DOHH2 (cell line): ENCODE measurements at regions not wholly inside any gene's neighbourhood (a gene's known extent, or its start where the extent isn't known, plus 50 kb on each side); places are given as distances from the start of the nearest gene placed in this dataset.

Experiments used
- EZH2phosphoT487 ChIP-seq: fragments of 200-600 bp; sonication (generic); IDR thresholded peaks from 2 replicates; pipeline ENCODE4 v1.6.1; 2017; ENCODE audit warnings: borderline replicate concordance, mild to moderate bottlenecking, antibody characterized with exemption, low read length, moderate library complexity, mixed read lengths
- TF ChIP-seq, protein P1 (sequence below): fragments of 200-600 bp; sonication (generic); IDR thresholded peaks from one replicate; pipeline ENCODE4 v1.5.1; 2014; ENCODE audit warnings: antibody characterized with exemption, mild to moderate bottlenecking, low read depth, low read length; ENCODE audit not compliant: poor library complexity, severe bottlenecking

DNA sequence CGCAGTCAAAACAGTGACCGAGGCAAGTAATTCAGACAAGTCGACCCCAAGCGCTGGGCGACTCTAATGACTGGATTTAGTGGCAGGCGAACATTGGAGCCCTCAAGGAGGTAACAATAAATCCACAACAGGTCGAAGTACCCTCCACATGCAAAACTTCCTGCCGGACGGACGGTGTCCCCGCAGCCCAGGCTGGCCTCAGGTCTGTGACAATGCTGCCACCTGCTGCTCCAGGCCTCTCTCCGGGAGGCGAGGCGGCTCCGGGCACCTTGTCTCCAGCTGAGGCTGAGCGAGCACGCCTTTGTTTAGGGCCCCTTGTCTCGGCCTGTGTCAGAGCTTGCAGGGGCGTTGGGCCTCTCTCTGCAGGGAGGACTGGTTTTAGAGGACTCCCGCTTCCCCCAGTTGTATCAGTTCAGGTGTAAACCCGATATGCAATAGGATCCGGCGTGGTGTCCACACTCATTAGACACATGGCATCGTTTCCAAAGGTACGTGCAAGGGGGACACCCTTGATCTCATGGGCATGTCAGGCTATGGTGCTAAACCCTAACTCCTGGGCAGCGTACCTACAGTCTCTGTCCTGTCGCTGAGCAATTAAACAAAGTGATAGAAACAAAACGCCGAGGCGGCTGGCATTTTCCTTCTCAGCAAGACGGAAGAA is 628.0 kb upstream of the ADAMTS16 start:
- TF ChIP-seq, protein P1, sequence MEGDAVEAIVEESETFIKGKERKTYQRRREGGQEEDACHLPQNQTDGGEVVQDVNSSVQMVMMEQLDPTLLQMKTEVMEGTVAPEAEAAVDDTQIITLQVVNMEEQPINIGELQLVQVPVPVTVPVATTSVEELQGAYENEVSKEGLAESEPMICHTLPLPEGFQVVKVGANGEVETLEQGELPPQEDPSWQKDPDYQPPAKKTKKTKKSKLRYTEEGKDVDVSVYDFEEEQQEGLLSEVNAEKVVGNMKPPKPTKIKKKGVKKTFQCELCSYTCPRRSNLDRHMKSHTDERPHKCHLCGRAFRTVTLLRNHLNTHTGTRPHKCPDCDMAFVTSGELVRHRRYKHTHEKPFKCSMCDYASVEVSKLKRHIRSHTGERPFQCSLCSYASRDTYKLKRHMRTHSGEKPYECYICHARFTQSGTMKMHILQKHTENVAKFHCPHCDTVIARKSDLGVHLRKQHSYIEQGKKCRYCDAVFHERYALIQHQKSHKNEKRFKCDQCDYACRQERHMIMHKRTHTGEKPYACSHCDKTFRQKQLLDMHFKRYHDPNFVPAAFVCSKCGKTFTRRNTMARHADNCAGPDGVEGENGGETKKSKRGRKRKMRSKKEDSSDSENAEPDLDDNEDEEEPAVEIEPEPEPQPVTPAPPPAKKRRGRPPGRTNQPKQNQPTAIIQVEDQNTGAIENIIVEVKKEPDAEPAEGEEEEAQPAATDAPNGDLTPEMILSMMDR, result no peak
- no peak for TF ChIP-seq EZH2phosphoT487
